A549 (cell line): ENCODE measurements at regions not wholly inside any gene's neighbourhood (a gene's known extent, or its start where the extent isn't known, plus 50 kb on each side); places are given as distances from the start of the nearest gene placed in this dataset.

ENCODE experiments used
- ATAC-seq, 2 experiments: fragments of 200-7000 bp in 1 of 2; fragments of >200 bp in 1 of 2; cut with Nextera tagmentation in 1 of 2; cut with Tn5 transposase in 1 of 2; 3 replicates each; pipeline versions ENCODE4 v1.8.0 to v1.9.1; 2018 to 2020; ENCODE audit warnings: mild to moderate bottlenecking in 1 of 2, moderate library complexity in 1 of 2
- CTCF ChIA-PET: fragments of 300-600 bp; sonication (Branson Sonifier 250); formaldehyde crosslinking; extraction: SDS; loops from one replicate; lab custom pipeline; 2021; ENCODE audit warnings: antibody characterized with exemption, inconsistent platforms; lab: Yijun Ruan, JAX
- POLR2A ChIA-PET: fragments of 350-600 bp; formaldehyde crosslinking; extraction: SDS; loops from one replicate; lab custom pipeline; 2021; ENCODE audit warnings: antibody characterized with exemption, inconsistent platforms; lab: Yijun Ruan, JAX
- DNase-seq, 2 experiments: peaks; one replicate each; pipeline versions ENCODE4 v3.0.0 to v3.0.0-alpha.2; 2011 to 2016; ENCODE audit warnings: low read depth in 1 of 2, low spot score in 1 of 2
- FAIRE-seq: peaks from 2 replicates; lab custom pipeline; 2011; peaks lifted over from hg19 to GRCh38; lab: Jason Lieb, UNC
- H3K27ac ChIP-seq, 2 experiments: fragments of >200 bp; sonication (Bioruptor Twin); formaldehyde crosslinking; 3 replicates each; pipeline ENCODE4 v1.5.1; 2016 to 2017
- H3K4me1 ChIP-seq: fragments of >200 bp; sonication (Bioruptor Twin); formaldehyde crosslinking; 3 replicates; pipeline ENCODE4 v1.6.1; 2016
- H3K4me2 ChIP-seq: fragments of >200 bp; sonication (Bioruptor Twin); formaldehyde crosslinking; 3 replicates; pipeline ENCODE4 v1.6.1; 2016
- H3K4me3 ChIP-seq: fragments of >200 bp; sonication (Bioruptor Twin); formaldehyde crosslinking; 3 replicates; pipeline ENCODE4 v1.5.1; 2016
- H3K9me3 ChIP-seq: fragments of >200 bp; sonication (Bioruptor Twin); formaldehyde crosslinking; 3 replicates; pipeline ENCODE4 v1.6.1; 2016
- BHLHE40 ChIP-seq: IDR thresholded peaks from 2 replicates; pipeline ENCODE4 v1.6.1; 2012; ENCODE audit warnings: low read depth, low read length, inconsistent platforms
- CBX2 ChIP-seq: fragments of 200-600 bp; sonication (generic); IDR thresholded peaks from 2 replicates; pipeline ENCODE4 v1.6.1; 2016; ENCODE audit warnings: low read depth, mild to moderate bottlenecking, borderline replicate concordance
- CBX8 ChIP-seq: fragments of 200-600 bp; sonication (generic); IDR thresholded peaks from 2 replicates; pipeline ENCODE4 v1.6.1; 2016
- CEBPB ChIP-seq, 2 experiments: fragments of >200 bp in 1 of 2; sonication (Bioruptor Twin) in 1 of 2; formaldehyde crosslinking in 1 of 2; IDR thresholded peaks; 2 replicates each; pipeline ENCODE4 v1.6.1; 2012 to 2016
- CHD4 ChIP-seq: fragments of 200-600 bp; sonication (generic); IDR thresholded peaks from 2 replicates; pipeline ENCODE4 v1.6.1; 2016; ENCODE audit warnings: antibody characterized with exemption, mild to moderate bottlenecking, borderline replicate concordance
- E2F6 ChIP-seq: IDR thresholded peaks from 2 replicates; pipeline ENCODE4 v1.6.1; 2012; ENCODE audit warnings: low read depth, borderline replicate concordance
- EHF ChIP-seq: fragments of 250-450 bp; sonication (Bioruptor Pico); IDR thresholded peaks from 2 replicates; pipeline ENCODE4 v1.5.0; 2020; ENCODE audit warnings: mild to moderate bottlenecking
- ELK1 ChIP-seq: fragments of 150-350 bp; IDR thresholded peaks from 2 replicates; pipeline ENCODE4 v1.6.1; 2014; ENCODE audit warnings: low read depth, mild to moderate bottlenecking, low read length
- EP300 ChIP-seq, 2 experiments: fragments of >200 bp; sonication (Bioruptor Twin); formaldehyde crosslinking; IDR thresholded peaks; 2 replicates in 1 of 2; 3 replicates in 1 of 2; pipeline ENCODE4 v1.6.1; 2016 to 2017
- ESRRA ChIP-seq: fragments of 150-350 bp; IDR thresholded peaks from 2 replicates; pipeline ENCODE4 v1.6.1; 2014; ENCODE audit warnings: mild to moderate bottlenecking, low read length, borderline replicate concordance
- FOSB ChIP-seq: fragments of 250-450 bp; sonication (Bioruptor Pico); IDR thresholded peaks from 2 replicates; pipeline ENCODE4 v1.5.0; 2020; ENCODE audit warnings: mild to moderate bottlenecking, moderate library complexity
- FOXS1 ChIP-seq: fragments of 250-450 bp; sonication (Bioruptor Pico); IDR thresholded peaks from 2 replicates; pipeline ENCODE4 v1.5.0; 2020; ENCODE audit warnings: mild to moderate bottlenecking, moderate library complexity
- HDAC2 ChIP-seq: fragments of 200-600 bp; sonication (generic); IDR thresholded peaks from 2 replicates; pipeline ENCODE4 v1.6.1; 2016
- HES2 ChIP-seq: fragments of >200 bp; sonication (Bioruptor Twin); formaldehyde crosslinking; IDR thresholded peaks from 2 replicates; pipeline ENCODE4 v1.6.1; 2016
- HMGXB4 ChIP-seq: fragments of 250-450 bp; sonication (Bioruptor Pico); IDR thresholded peaks from 2 replicates; pipeline ENCODE4 v1.5.0; 2021; ENCODE audit warnings: mild to moderate bottlenecking, moderate library complexity, borderline replicate concordance
- HOXB13 ChIP-seq: fragments of 250-450 bp; sonication (Bioruptor Pico); IDR thresholded peaks from 2 replicates; pipeline ENCODE4 v1.5.0; 2020; ENCODE audit warnings: low read depth, mild to moderate bottlenecking, moderate library complexity
- HOXB5 ChIP-seq: fragments of 250-450 bp; sonication (Bioruptor Pico); IDR thresholded peaks from 2 replicates; pipeline ENCODE4 v1.5.0; 2020; ENCODE audit warnings: mild to moderate bottlenecking, moderate library complexity
- JUN ChIP-seq, 2 experiments: fragments of >200 bp; sonication (Bioruptor Twin); formaldehyde crosslinking; IDR thresholded peaks; 2 replicates in 1 of 2; 3 replicates in 1 of 2; pipeline ENCODE4 v1.6.1; 2016 to 2017
- JUNB ChIP-seq: fragments of >200 bp; sonication (Bioruptor Twin); formaldehyde crosslinking; IDR thresholded peaks from 2 replicates; pipeline ENCODE4 v1.6.1; 2016
- KDM1A ChIP-seq: fragments of 200-600 bp; sonication (generic); IDR thresholded peaks from 2 replicates; pipeline ENCODE4 v1.6.1; 2016; ENCODE audit warnings: low read depth, mild to moderate bottlenecking
- NR3C1 ChIP-seq: fragments of >200 bp; sonication (Bioruptor Twin); formaldehyde crosslinking; IDR thresholded peaks from 3 replicates; pipeline ENCODE4 v1.6.1; 2017
- PHF8 ChIP-seq: fragments of 200-600 bp; sonication (generic); IDR thresholded peaks from 2 replicates; pipeline ENCODE4 v1.6.1; 2016; ENCODE audit warnings: low read depth, mild to moderate bottlenecking, antibody characterized with exemption, moderate library complexity, borderline replicate concordance
- POLR2AphosphoS2 ChIP-seq: conservative IDR thresholded peaks from 2 replicates; pipeline ENCODE4 v1.6.1; 2012; ENCODE audit warnings: low read length, improper control_type of control experiment, inconsistent platforms
- SMC3 ChIP-seq: fragments of >200 bp; sonication (Bioruptor Twin); formaldehyde crosslinking; IDR thresholded peaks from 3 replicates; pipeline ENCODE4 v1.6.1; 2018; ENCODE audit warnings: inconsistent platforms
- TFCP2L1 ChIP-seq: fragments of 250-450 bp; sonication (Bioruptor Pico); IDR thresholded peaks from 2 replicates; pipeline ENCODE4 v1.5.0; 2021; ENCODE audit warnings: mild to moderate bottlenecking
- USF2 ChIP-seq: fragments of 450-650 bp; IDR thresholded peaks from 2 replicates; pipeline ENCODE4 v1.6.1; 2014; ENCODE audit warnings: antibody characterized with exemption
- ZC3H11A ChIP-seq: fragments of 450-650 bp; IDR thresholded peaks from 2 replicates; pipeline ENCODE4 v1.6.1; 2014; ENCODE audit warnings: antibody characterized with exemption, mild to moderate bottlenecking
- WGBS: methylation state at CpG from one replicate; pipeline ENCODE4 v1.1.6; 2017; ENCODE audit errors: missing lambda C conversion rate; 5-methylcytosine and 5-hydroxymethylcytosine counted together

GRCh38 chr6:99739526-99739925 is 132.9 kb downstream of the PRDM13 start:
- POLR2A ChIA-PET: no interaction called here
- no peak for FAIRE-seq
- WGBS: 0% methylated on average over 2 of the region's 2 CpGs
- CTCF ChIA-PET: interaction anchor here (1.2 to 1.9 kb wide), 2 partner anchors 128 to 151 kb away, joined by 3 to 4 read pairs; no protein-coding TSS in a partner anchor
- no peak overlapping the region for H3K4me2 ChIP-seq
- TF ChIP-seq ESRRA (no peak), CBX8 (no peak), CBX2 (no peak), HMGXB4 (CRISPR knock-in tag) (no peak), EHF (CRISPR knock-in tag) (no peak), SMC3 (no peak), EP300 (IDR thresholded peaks at IDR 0.05) (no peak), ELK1 (no peak), TFCP2L1 (CRISPR knock-in tag) (no peak), ZC3H11A (no peak), JUN (IDR thresholded peaks at IDR 0.05) (no peak), POLR2AphosphoS2 (no peak), FOXS1 (no peak), E2F6 (no peak), BHLHE40 (no peak), HDAC2 (no peak)
- TF ChIP-seq, all 56 proteins: peak for 0
- ATAC-seq (no peak), DNase-seq (no peak)
- no peaks in the 10 kb centered on the region for H3K9me3 ChIP-seq
- H3K27ac ChIP-seq: no peak overlapping the region
- H3K4me1 ChIP-seq: no peaks in the 10 kb centered on the region
- no peak overlapping the region for H3K4me3 ChIP-seq

- no peak overlapping the region for H3K27ac ChIP-seq
- FAIRE-seq (no peak), ATAC-seq (no peak), DNase-seq (no peak)
- ChIA-PET POLR2A (no interaction called here), CTCF (interaction anchor here (1.9 kb wide), 1 partner anchor 153 kb away, joined by 4 read pairs; no protein-coding TSS in a partner anchor)
- H3K4me3 ChIP-seq: no peak overlapping the region
- H3K9me3 ChIP-seq: no peaks in the 10 kb centered on the region
- TF ChIP-seq PHF8 (no peak), KDM1A (no peak), USF2 (no peak), HOXB13 (no peak), FOSB (CRISPR knock-in tag) (no peak), NR3C1 (no peak), CHD4 (no peak), HOXB5 (CRISPR knock-in tag) (no peak), CBX8 (no peak), ZC3H11A (no peak), POLR2AphosphoS2 (no peak), HES2 (no peak), CEBPB (IDR thresholded peaks at IDR 0.05) (no peak), JUNB (no peak)
- no peak overlapping the region for H3K4me2 ChIP-seq
- no peaks in the 10 kb centered on the region for H3K4me1 ChIP-seq
These were observed 134.5 kb downstream of the PRDM13 start for GRCh38 chr6:99741092-99741491.
